DOHH2 (cell line): ENCODE measurements at regions not wholly inside any gene's neighbourhood (a gene's known extent, or its start where the extent isn't known, plus 50 kb on each side); places are given as distances from the start of the nearest gene placed in this dataset.

Experiments used
- H3F3A ChIP-seq: fragments of 200-600 bp; sonication (generic), shearing (Covaris generic); 2 replicates; pipeline ENCODE4 v1.6.0; 2016; ENCODE audit warnings: antibody characterized with exemption, mild to moderate bottlenecking; ENCODE audit not compliant: control insufficient read depth, insufficient read depth
- H3K27ac ChIP-seq: fragments of 200-600 bp; sonication (generic); 2 replicates; pipeline ENCODE4 v1.5.1; 2014; ENCODE audit warnings: low read depth, mild to moderate bottlenecking, low read length, moderate library complexity
- H3K27me3 ChIP-seq: fragments of 200-600 bp; sonication (generic); 2 replicates; pipeline ENCODE4 v1.6.1; 2014; ENCODE audit warnings: mild to moderate bottlenecking, low read length, mixed read lengths; ENCODE audit not compliant: control insufficient read depth
- H3K36me3 ChIP-seq: fragments of 200-600 bp; sonication (generic); 2 replicates; pipeline ENCODE4 v1.6.1; 2014; ENCODE audit warnings: mild to moderate bottlenecking, low read length, moderate library complexity, mixed read lengths; ENCODE audit not compliant: control insufficient read depth
- H3K4me1 ChIP-seq: fragments of 200-600 bp; sonication (generic); 2 replicates; pipeline ENCODE4 v1.6.1; 2014; ENCODE audit warnings: mild to moderate bottlenecking, low read length, mixed read lengths; ENCODE audit not compliant: control insufficient read depth
- H3K4me2 ChIP-seq: fragments of 200-600 bp; sonication (generic); 2 replicates; pipeline ENCODE4 v1.6.0; 2014; ENCODE audit warnings: mild to moderate bottlenecking, low read length, moderate library complexity
- H3K4me3 ChIP-seq: fragments of 200-600 bp; sonication (generic); 2 replicates; pipeline ENCODE4 v1.5.1; 2014; ENCODE audit warnings: mild to moderate bottlenecking, low read length, mixed read lengths
- H3K79me2 ChIP-seq: fragments of 200-600 bp; sonication (generic); 2 replicates; pipeline ENCODE4 v1.6.1; 2014; ENCODE audit warnings: mild to moderate bottlenecking, low read length, mixed read lengths; ENCODE audit not compliant: control insufficient read depth
- H3K9me2 ChIP-seq: fragments of 200-600 bp; sonication (generic); replicated peaks from 2 replicates; pipeline ENCODE4 v1.6.1; 2014; ENCODE audit warnings: mild to moderate bottlenecking, low read length, mixed read lengths; ENCODE audit not compliant: control insufficient read depth
- H3K9me3 ChIP-seq: fragments of 200-600 bp; sonication (generic); 2 replicates; pipeline ENCODE4 v1.6.1; 2014; ENCODE audit warnings: antibody characterized with exemption, low read length, mixed read lengths; ENCODE audit not compliant: control insufficient read depth, insufficient read depth
- H4K20me1 ChIP-seq: fragments of 200-600 bp; sonication (generic); 2 replicates; pipeline ENCODE4 v1.6.0; 2014; ENCODE audit warnings: low read depth, mild to moderate bottlenecking, antibody characterized with exemption, low read length, moderate library complexity; ENCODE audit not compliant: control insufficient read depth, insufficient read depth
- CTCF ChIP-seq: fragments of 200-600 bp; sonication (generic); IDR thresholded peaks from one replicate; pipeline ENCODE4 v1.5.1; 2014; ENCODE audit warnings: antibody characterized with exemption, mild to moderate bottlenecking, low read depth, low read length; ENCODE audit not compliant: poor library complexity, severe bottlenecking
- EZH2phosphoT487 ChIP-seq: fragments of 200-600 bp; sonication (generic); IDR thresholded peaks from 2 replicates; pipeline ENCODE4 v1.6.1; 2017; ENCODE audit warnings: borderline replicate concordance, mild to moderate bottlenecking, antibody characterized with exemption, low read length, moderate library complexity, mixed read lengths

- H3K9me2 ChIP-seq: no peaks in the 10 kb centered on the region
- no peaks in the 10 kb centered on the region for H3K9me3 ChIP-seq
- H3K4me2 ChIP-seq: no peak overlapping the region
- no peaks in the 10 kb centered on the region for H3K27me3 ChIP-seq
- H3F3A ChIP-seq: no peaks in the 10 kb centered on the region
- H3K4me3 ChIP-seq: no peak overlapping the region
- no peak for TF ChIP-seq CTCF
- no peaks in the 10 kb centered on the region for H3K79me2 ChIP-seq
- no peaks in the 10 kb centered on the region for H3K4me1 ChIP-seq
- no peaks in the 10 kb centered on the region for H4K20me1 ChIP-seq
- H3K27ac ChIP-seq: no peak overlapping the region
- H3K36me3 ChIP-seq: no peaks in the 10 kb centered on the region
These were observed 1922.3 kb upstream of the FLRT2 start for GRCh38 chr14:83607682-83608081.

- Histone ChIP-seq H3K9me2 (no peaks in the 10 kb centered on the region), H4K20me1 (no peaks in the 10 kb centered on the region), H3K79me2 (no peaks in the 10 kb centered on the region), H3K27ac (no peak overlapping the region), H3F3A (no peaks in the 10 kb centered on the region), H3K4me2 (no peak overlapping the region), H3K36me3 (no peaks in the 10 kb centered on the region), H3K9me3 (no peaks in the 10 kb centered on the region), H3K27me3 (no peaks in the 10 kb centered on the region), H3K4me3 (no peak overlapping the region), H3K4me1 (no peaks in the 10 kb centered on the region)
- no peak for TF ChIP-seq CTCF
These were observed 1918.5 kb upstream of the FLRT2 start for GRCh38 chr14:83611491-83611890.

GRCh38 chr14:83611906-83612390 lies 1918.0 kb upstream of the FLRT2 start:
- no peak overlapping the region for H3K4me3 ChIP-seq
- no peak overlapping the region for H3K4me2 ChIP-seq
- H3K36me3 ChIP-seq: no peaks in the 10 kb centered on the region
- H4K20me1 ChIP-seq: no peaks in the 10 kb centered on the region
- H3K9me2 ChIP-seq: no peaks in the 10 kb centered on the region
- no peaks in the 10 kb centered on the region for H3F3A ChIP-seq
- H3K27ac ChIP-seq: no peak overlapping the region
- no peaks in the 10 kb centered on the region for H3K79me2 ChIP-seq
- TF ChIP-seq CTCF (no peak), EZH2phosphoT487 (no peak)
- H3K9me3 ChIP-seq: no peaks in the 10 kb centered on the region
- no peaks in the 10 kb centered on the region for H3K4me1 ChIP-seq
- no peaks in the 10 kb centered on the region for H3K27me3 ChIP-seq

GRCh38 chr14:83614956-83615355 lies 1915.0 kb upstream of the FLRT2 start:
- Histone ChIP-seq H3K4me3 (no peak overlapping the region), H3F3A (no peaks in the 10 kb centered on the region), H4K20me1 (no peaks in the 10 kb centered on the region), H3K36me3 (no peaks in the 10 kb centered on the region), H3K9me3 (no peaks in the 10 kb centered on the region), H3K27me3 (no peaks in the 10 kb centered on the region), H3K4me1 (no peaks in the 10 kb centered on the region), H3K9me2 (no peaks in the 10 kb centered on the region), H3K27ac (no peak overlapping the region), H3K4me2 (no peak overlapping the region), H3K79me2 (no peaks in the 10 kb centered on the region)
- no peak for TF ChIP-seq EZH2phosphoT487
- TF ChIP-seq CTCF: no peak
